H1 (cell line): ENCODE measurements at regions not wholly inside any gene's neighbourhood (a gene's known extent, or its start where the extent isn't known, plus 50 kb on each side); places are given as distances from the start of the nearest gene placed in this dataset.

Experiments
- CTCF ChIA-PET: fragments of 300-600 bp; sonication (Branson Sonifier 250); formaldehyde crosslinking; loops from one replicate; lab custom pipeline; 2021; ENCODE audit not compliant: partially characterized antibody; lab: Charles Lee
- POLR2A ChIA-PET: fragments of 300-600 bp; sonication (Branson Sonifier 250); formaldehyde crosslinking; loops from one replicate; lab custom pipeline; 2021; ENCODE audit warnings: inconsistent platforms; ENCODE audit not compliant: partially characterized antibody; lab: Charles Lee
- DNase-seq, 2 experiments: peaks; one replicate each; pipeline versions ENCODE4 v3.0.0 to v3.0.0-alpha.2; 2010 to 2022; ENCODE audit warnings: low spot score in 2 of 2, low read depth in 1 of 2, mixed read lengths in 1 of 2
- FAIRE-seq: peaks from 2 replicates; lab custom pipeline; 2011; peaks lifted over from hg19 to GRCh38; lab: Jason Lieb, UNC
- H2AFZ ChIP-seq: 2 replicates; pipeline ENCODE4 v1.8.1; 2012; ENCODE audit warnings: low read length, inconsistent platforms
- H2AK5ac ChIP-seq: 2 replicates; pipeline ENCODE4 v1.6.1; 2013; ENCODE audit warnings: low read depth, low read length
- H2BK120ac ChIP-seq: replicated peaks from 2 replicates; pipeline ENCODE3; 2013; ENCODE audit warnings: low read depth, low read length, inconsistent platforms
- H2BK12ac ChIP-seq: 2 replicates; pipeline ENCODE4 v1.6.1; 2013; ENCODE audit warnings: low read depth, low read length
- H2BK15ac ChIP-seq: 2 replicates; pipeline ENCODE4 v1.6.1; 2013; ENCODE audit warnings: low read length
- H2BK20ac ChIP-seq: 2 replicates; pipeline ENCODE4 v1.6.1; 2013; ENCODE audit warnings: low read length
- H2BK5ac ChIP-seq: 2 replicates; pipeline ENCODE4 v1.6.1; 2013; ENCODE audit warnings: low read depth, low read length
- H3K14ac ChIP-seq: 2 replicates; pipeline ENCODE4 v1.6.1; 2013; ENCODE audit warnings: inconsistent platforms; ENCODE audit not compliant: insufficient read length
- H3K18ac ChIP-seq: 2 replicates; pipeline ENCODE4 v1.6.1; 2013; ENCODE audit warnings: low read length; ENCODE audit errors: extremely low read depth
- H3K23ac ChIP-seq: 2 replicates; pipeline ENCODE4 v1.6.1; 2013; ENCODE audit warnings: inconsistent platforms; ENCODE audit not compliant: insufficient read length
- H3K23me2 ChIP-seq: 2 replicates; pipeline ENCODE4 v1.6.1; 2013; ENCODE audit warnings: low read depth, low read length
- H3K27ac ChIP-seq: 2 replicates; pipeline ENCODE4 v1.6.1; 2011; ENCODE audit warnings: low read depth, low read length, inconsistent platforms
- H3K27me3 ChIP-seq, 4 experiments: replicated peaks in 1 of 4; 1 replicate in 1 of 4; 2 replicates in 3 of 4; pipeline versions ENCODE4 v1.6.1 to v1.8.1; 2011 to 2013; ENCODE audit warnings: low read length in 3 of 4, mild to moderate bottlenecking in 3 of 4, inconsistent platforms in 2 of 4, mixed read lengths in 2 of 4, moderate library complexity in 1 of 4; ENCODE audit not compliant: control insufficient read depth in 3 of 4, insufficient read depth in 3 of 4; ENCODE audit errors: extremely low read depth in 1 of 4
- H3K36me3 ChIP-seq, 4 experiments: 2 replicates each; pipeline versions ENCODE4 v1.6.1 to v1.8.1; 2011 to 2013; ENCODE audit warnings: mild to moderate bottlenecking in 4 of 4, low read length in 3 of 4, moderate library complexity in 2 of 4, control low read depth in 1 of 4, inconsistent platforms in 1 of 4; ENCODE audit not compliant: insufficient read depth in 4 of 4, control insufficient read depth in 2 of 4
- H3K4ac ChIP-seq: replicated peaks from 2 replicates; pipeline ENCODE3; 2013; ENCODE audit warnings: low read length, low read depth, mixed read lengths, inconsistent platforms; ENCODE audit not compliant: insufficient read length
- H3K4me1 ChIP-seq, 4 experiments: replicated peaks in 1 of 4; 1 replicate in 1 of 4; 2 replicates in 3 of 4; pipeline versions ENCODE4 v1.6.1 to v1.8.1; 2011 to 2013; ENCODE audit warnings: low read length in 3 of 4, inconsistent platforms in 2 of 4, mixed read lengths in 1 of 4; ENCODE audit not compliant: insufficient read depth in 4 of 4, control insufficient read depth in 3 of 4
- H3K4me2 ChIP-seq, 2 experiments: 2 replicates each; pipeline versions ENCODE4 v1.6.1 to v1.8.1; 2011 to 2013; ENCODE audit warnings: low read depth in 2 of 2, low read length in 2 of 2, control low read depth in 1 of 2, inconsistent platforms in 1 of 2, mild to moderate bottlenecking in 1 of 2; ENCODE audit not compliant: insufficient read depth in 1 of 2
- H3K4me3 ChIP-seq, 4 experiments: fragments of 200-600, 300-600 bp in 1 of 4; sonication (generic), shearing (Covaris generic), sonication (Bioruptor Twin) in 1 of 4; 2 replicates each; pipeline versions ENCODE4 v1.5.1 to v1.8.1; 2011 to 2016; ENCODE audit warnings: low read length in 4 of 4, low read depth in 3 of 4, control low read depth in 2 of 4, inconsistent platforms in 2 of 4, mild to moderate bottlenecking in 2 of 4, mixed read lengths in 1 of 4, moderate library complexity in 1 of 4; ENCODE audit not compliant: insufficient read depth in 2 of 4; ENCODE audit errors: extremely low read depth in 1 of 4
- H3K56ac ChIP-seq: replicated peaks from 2 replicates; pipeline ENCODE3; 2013; ENCODE audit warnings: low read depth, mild to moderate bottlenecking, mixed read lengths, low read length, inconsistent platforms; ENCODE audit not compliant: insufficient read length
- H3K79me1 ChIP-seq: 2 replicates; pipeline ENCODE4 v1.6.1; 2013; ENCODE audit warnings: low read depth, low read length, control low read depth
- H3K79me2 ChIP-seq, 2 experiments: 2 replicates each; pipeline versions ENCODE4 v1.6.1 to v1.8.1; 2012 to 2013; ENCODE audit warnings: low read length in 2 of 2, mild to moderate bottlenecking in 2 of 2, inconsistent platforms in 1 of 2; ENCODE audit not compliant: insufficient read depth in 2 of 2, control insufficient read depth in 1 of 2
- H3K9ac ChIP-seq, 4 experiments: replicated peaks in 1 of 4; 1 replicate in 1 of 4; 2 replicates in 3 of 4; pipeline versions ENCODE4 v1.6.1 to v1.8.1; 2011 to 2013; ENCODE audit warnings: low read depth in 3 of 4, low read length in 3 of 4, control low read depth in 2 of 4, mild to moderate bottlenecking in 2 of 4, moderate library complexity in 2 of 4, inconsistent platforms in 1 of 4; ENCODE audit errors: extremely low read depth in 1 of 4
- H3K9me3 ChIP-seq, 2 experiments: 2 replicates each; pipeline versions ENCODE4 v1.6.1 to v1.8.1; 2012 to 2013; ENCODE audit warnings: mild to moderate bottlenecking in 2 of 2, moderate library complexity in 2 of 2, control low read depth in 1 of 2, inconsistent platforms in 1 of 2, low read depth in 1 of 2, low read length in 1 of 2, mixed read lengths in 1 of 2; ENCODE audit not compliant: insufficient read depth in 2 of 2
- H4K20me1 ChIP-seq, 2 experiments: replicated peaks in 1 of 2; 2 replicates each; pipeline versions ENCODE3 to v1.8.1; 2011 to 2013; ENCODE audit warnings: inconsistent platforms in 2 of 2, low read length in 2 of 2, mild to moderate bottlenecking in 1 of 2; ENCODE audit not compliant: insufficient read depth in 2 of 2, control insufficient read depth in 1 of 2
- H4K5ac ChIP-seq: 2 replicates; pipeline ENCODE4 v1.6.1; 2013; ENCODE audit warnings: low read length, low read depth, mixed read lengths, inconsistent platforms; ENCODE audit not compliant: insufficient read length
- H4K8ac ChIP-seq: 2 replicates; pipeline ENCODE4 v1.8.0; 2013; ENCODE audit warnings: mild to moderate bottlenecking, moderate library complexity, low read length, inconsistent platforms; ENCODE audit not compliant: insufficient read depth; ENCODE audit errors: extremely low read depth
- H4K91ac ChIP-seq: replicated peaks from 2 replicates; pipeline ENCODE3; 2013; ENCODE audit warnings: low read length, mixed read lengths, inconsistent platforms; ENCODE audit not compliant: insufficient read length
- CBX8 ChIP-seq: fragments of 300-800, 300-1000 bp; sonication (generic); IDR thresholded peaks from 2 replicates; pipeline ENCODE4 v1.7.1; 2016; ENCODE audit warnings: low read depth, low read length, borderline replicate concordance
- POU5F1 ChIP-seq: IDR thresholded peaks from 2 replicates; pipeline ENCODE4 v1.6.1; 2011; ENCODE audit warnings: low read depth, mild to moderate bottlenecking, low read length, moderate library complexity
- SAP30 ChIP-seq: fragments of 300-600 bp; sonication (generic); IDR thresholded peaks from 2 replicates; pipeline ENCODE4 v1.7.1; 2012; ENCODE audit warnings: low read length, moderate library complexity, mild to moderate bottlenecking, inconsistent platforms; ENCODE audit not compliant: insufficient read depth, insufficient replicate concordance
- SP4 ChIP-seq: IDR thresholded peaks from 2 replicates; pipeline ENCODE4 v1.6.1; 2012; ENCODE audit warnings: low read length, inconsistent platforms
- TBP ChIP-seq: IDR thresholded peaks from 2 replicates; pipeline ENCODE4 v1.6.1; 2011; ENCODE audit warnings: low read depth, low read length, improper control_type of control experiment
- ZNF274 ChIP-seq: IDR thresholded peaks from 2 replicates; pipeline ENCODE4 v1.7.0; 2012; ENCODE audit warnings: low read length, borderline replicate concordance; ENCODE audit errors: extremely low read depth
- WGBS, 2 experiments: shearing (Covaris generic) in 1 of 2; methylation state at CpG; one replicate each; pipeline versions ENCODE4 v1.1.6 to v1.1.7; 2013 to 2015; ENCODE audit warnings: low lambda C conversion rate in 2 of 2, mixed read lengths in 2 of 2, inconsistent platforms in 1 of 2, low coverage in 1 of 2, missing lambda C conversion rate in 1 of 2; ENCODE audit not compliant: insufficient replicate concordance in 2 of 2, insufficient coverage in 1 of 2, insufficient read length in 1 of 2; ENCODE audit errors: extremely low coverage in 1 of 2, missing lambda C conversion rate in 1 of 2; 5-methylcytosine and 5-hydroxymethylcytosine counted together
- TF ChIP-seq, protein P1 (sequence below), 3 experiments: IDR thresholded peaks; 1 replicate in 2 of 3; 2 replicates in 1 of 3; pipeline versions ENCODE4 v1.5.1 to v1.6.1; 2011; ENCODE audit warnings: low read length in 3 of 3, mild to moderate bottlenecking in 3 of 3, inconsistent platforms in 2 of 3, low read depth in 1 of 3, moderate library complexity in 1 of 3; ENCODE audit not compliant: insufficient read depth in 1 of 3; ENCODE audit errors: control extremely low read depth in 1 of 3

DNA sequence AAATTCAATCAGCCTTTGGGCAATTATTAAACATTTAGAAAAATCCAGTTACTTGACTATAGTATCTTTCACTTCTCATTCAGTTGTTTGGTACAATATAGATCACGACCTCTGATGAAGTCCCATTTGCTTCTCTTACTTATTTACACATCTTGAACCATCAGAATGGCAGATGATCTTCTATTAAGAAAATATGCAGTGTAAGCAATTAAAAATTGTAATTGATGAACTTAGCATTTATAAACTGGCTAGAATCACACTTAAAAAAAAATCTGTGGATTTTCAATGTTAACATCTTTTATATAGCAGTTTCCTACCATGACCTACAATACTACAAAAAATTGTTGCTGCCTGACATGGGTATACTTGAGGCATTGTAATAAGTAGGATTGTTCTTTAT lies 395.5 kb upstream of the CNTN4 start:
- Histone ChIP-seq H3K23me2 (no peaks in the 10 kb centered on the region), H3K56ac (no peak overlapping the region), H2AFZ (no peak overlapping the region), H2BK120ac (no peak overlapping the region), H2BK12ac (no peak overlapping the region), H3K4me3 (no peak overlapping the region), H2BK20ac (no peak overlapping the region), H3K27ac (no peak overlapping the region), H2AK5ac (no peak overlapping the region), H3K9ac (no peak overlapping the region), H4K8ac (no peak overlapping the region), H3K4ac (no peak overlapping the region), H3K18ac (no peak overlapping the region), H3K4me2 (no peak overlapping the region), H2BK5ac (no peak overlapping the region), H4K5ac (no peak overlapping the region), H2BK15ac (no peak overlapping the region), H3K36me3 (no peaks in the 10 kb centered on the region), H3K4me1 (no peaks in the 10 kb centered on the region), H3K27me3 (no peaks in the 10 kb centered on the region), H3K23ac (no peak overlapping the region), H3K14ac (no peak overlapping the region), H3K79me2 (no peaks in the 10 kb centered on the region), H4K20me1 (no peaks in the 10 kb centered on the region), H3K9me3 (peaks cover 2 to 5% of the 10 kb centered on the region in 2 experiments; a peak in 1 of 4 replicates), H4K91ac (no peak overlapping the region), H3K79me1 (no peaks in the 10 kb centered on the region)
- ChIA-PET CTCF (no interaction called here), POLR2A (no interaction called here)
- DNase-seq (no peak), FAIRE-seq (no peak)
- TF ChIP-seq TBP (no peak), SP4 (no peak), SAP30 (no peak), CBX8 (no peak), ZNF274 (no peak), POU5F1 (no peak)
- TF ChIP-seq, protein P1, sequence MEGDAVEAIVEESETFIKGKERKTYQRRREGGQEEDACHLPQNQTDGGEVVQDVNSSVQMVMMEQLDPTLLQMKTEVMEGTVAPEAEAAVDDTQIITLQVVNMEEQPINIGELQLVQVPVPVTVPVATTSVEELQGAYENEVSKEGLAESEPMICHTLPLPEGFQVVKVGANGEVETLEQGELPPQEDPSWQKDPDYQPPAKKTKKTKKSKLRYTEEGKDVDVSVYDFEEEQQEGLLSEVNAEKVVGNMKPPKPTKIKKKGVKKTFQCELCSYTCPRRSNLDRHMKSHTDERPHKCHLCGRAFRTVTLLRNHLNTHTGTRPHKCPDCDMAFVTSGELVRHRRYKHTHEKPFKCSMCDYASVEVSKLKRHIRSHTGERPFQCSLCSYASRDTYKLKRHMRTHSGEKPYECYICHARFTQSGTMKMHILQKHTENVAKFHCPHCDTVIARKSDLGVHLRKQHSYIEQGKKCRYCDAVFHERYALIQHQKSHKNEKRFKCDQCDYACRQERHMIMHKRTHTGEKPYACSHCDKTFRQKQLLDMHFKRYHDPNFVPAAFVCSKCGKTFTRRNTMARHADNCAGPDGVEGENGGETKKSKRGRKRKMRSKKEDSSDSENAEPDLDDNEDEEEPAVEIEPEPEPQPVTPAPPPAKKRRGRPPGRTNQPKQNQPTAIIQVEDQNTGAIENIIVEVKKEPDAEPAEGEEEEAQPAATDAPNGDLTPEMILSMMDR (IDR thresholded peaks at IDR 0.05; ENCODE audit: control extremely low read depth in 1 of 3, insufficient read depth in 1 of 3, low read depth in 1 of 3, low read length in 3 of 3) = no peak
- 88% methylated on average over 1 of the region's 1 CpG; no CpG with 5 or more reads in 1 of the 2 experiments for whole genome bisulfite sequencing, 2 experiments
